K562 (cell line): ENCODE measurements at regions not wholly inside any gene's neighbourhood (a gene's known extent, or its start where the extent isn't known, plus 50 kb on each side); places are given as distances from the start of the nearest gene placed in this dataset.

Experiments used
- BRCA1 ChIP-seq, 2 experiments: fragments of 450-650 bp in 1 of 2; sonication (generic) in 1 of 2; formaldehyde crosslinking in 1 of 2; IDR thresholded peaks; 2 replicates each; pipeline versions ENCODE4 v1.5.0 to v1.6.1; 2017 to 2020; ENCODE audit warnings: mild to moderate bottlenecking in 1 of 2, missing genetic modification reagents in 1 of 2
- GTF2A2 ChIP-seq: IDR thresholded peaks from 2 replicates; pipeline ENCODE4 v1.6.1; 2016; ENCODE audit warnings: mild to moderate bottlenecking, missing genetic modification characterization, missing compliant biosample characterization
- GTF2F1 ChIP-seq: IDR thresholded peaks from 2 replicates; pipeline ENCODE4 v1.6.1; 2011; ENCODE audit warnings: low read depth, low read length, improper control_type of control experiment
- NBN ChIP-seq: fragments of 450-650 bp; IDR thresholded peaks from 2 replicates; pipeline ENCODE4 v1.6.1; 2016; ENCODE audit warnings: low read depth, mild to moderate bottlenecking
- POLR2A ChIP-seq: fragments of 450-650 bp; conservative IDR thresholded peaks from 2 replicates; pipeline ENCODE4 v1.6.1; 2016
- SMAD2 ChIP-seq: fragments of 150-350 bp; IDR thresholded peaks from 2 replicates; pipeline ENCODE4 v1.6.1; 2014; ENCODE audit warnings: low read depth, mild to moderate bottlenecking, low read length
- TBL1XR1 ChIP-seq, 2 experiments: IDR thresholded peaks; 2 replicates each; pipeline ENCODE4 v1.6.1; 2012; ENCODE audit warnings: improper control_type of control experiment in 2 of 2, low read length in 2 of 2, mild to moderate bottlenecking in 1 of 2
- YY1 ChIP-seq, 3 experiments: IDR thresholded peaks; 2 replicates each; pipeline ENCODE4 v1.6.1; 2011; ENCODE audit warnings: low read length in 2 of 3, mild to moderate bottlenecking in 2 of 3, moderate library complexity in 2 of 3, borderline replicate concordance in 1 of 3, control low read depth in 1 of 3, low read depth in 1 of 3; ENCODE audit not compliant: insufficient read depth in 3 of 3, insufficient replicate concordance in 2 of 3, control insufficient read depth in 1 of 3, insufficient read length in 1 of 3; ENCODE audit errors: extremely low read depth in 1 of 3
- TF ChIP-seq, protein P1 (sequence below), 3 experiments: IDR thresholded peaks in 2 of 3; conservative IDR thresholded peaks in 1 of 3; 2 replicates each; pipeline ENCODE4 v1.5.1; 2011 to 2012; ENCODE audit warnings: low read length in 3 of 3, mild to moderate bottlenecking in 3 of 3, control low read depth in 2 of 3, improper control_type of control experiment in 1 of 3, inconsistent platforms in 1 of 3, low read depth in 1 of 3, mixed read lengths in 1 of 3, moderate library complexity in 1 of 3; ENCODE audit not compliant: insufficient read depth in 2 of 3
- TF ChIP-seq, protein P2 (sequence below): sonication (generic); formaldehyde crosslinking; IDR thresholded peaks from 2 replicates; pipeline ENCODE4 v1.8.1; 2022; ENCODE audit warnings: missing genetic modification reagents
- TF ChIP-seq, protein P3 (sequence below): fragments of 450-650 bp; IDR thresholded peaks from 2 replicates; pipeline ENCODE4 v1.6.1; 2017; ENCODE audit warnings: antibody characterized with exemption, mild to moderate bottlenecking

DNA sequence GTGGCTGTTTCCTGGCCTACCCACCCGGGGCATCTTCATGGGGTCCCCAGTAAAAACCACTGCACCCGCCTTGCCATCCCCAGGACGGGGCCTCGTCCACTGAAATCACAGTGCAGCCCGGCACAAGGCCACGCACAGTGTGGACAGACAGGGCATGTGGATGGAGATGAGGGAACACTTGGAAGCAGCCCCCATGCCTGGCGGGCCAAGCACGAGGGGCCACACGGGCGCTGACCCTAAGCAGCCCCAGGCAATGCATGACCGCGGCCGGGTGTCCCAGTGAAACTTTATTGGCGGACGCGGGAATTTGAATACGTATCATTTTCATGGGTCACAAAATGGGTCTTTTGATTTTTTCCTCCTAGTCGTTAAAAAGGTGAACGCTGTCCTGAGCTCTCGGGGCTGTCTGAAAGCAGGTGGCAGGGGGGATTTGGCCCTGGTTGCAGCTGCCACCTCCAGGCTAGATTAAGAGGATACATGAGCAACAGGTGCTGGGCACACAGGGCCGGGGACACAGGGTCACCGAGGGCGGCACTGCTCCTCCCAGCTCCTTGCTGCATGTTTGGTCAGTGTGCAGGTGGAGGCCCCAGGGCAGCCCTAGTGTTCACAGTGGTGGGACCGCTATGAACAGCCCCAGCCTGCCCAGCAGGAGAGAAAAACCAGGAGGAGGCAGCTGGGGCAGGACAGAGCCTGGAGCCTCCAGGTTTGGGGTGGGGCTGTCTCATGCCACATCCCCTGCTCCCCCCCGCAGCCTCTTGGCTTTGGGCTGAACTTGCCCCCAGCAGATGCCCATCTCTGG lies 74.9 kb upstream of the SLCO4A1 start:
- TF ChIP-seq SMAD2 (no peak), BRCA1 (IDR thresholded peaks at IDR 0.05) (no peak), BRCA1 (CRISPR knock-in tag; IDR thresholded peaks at IDR 0.05) (no peak), POLR2A (no peak), GTF2A2 (tag) (no peak), NBN (no peak), YY1 (IDR thresholded peaks at IDR 0.05; ENCODE audit: borderline replicate concordance in 1 of 3, control insufficient read depth in 1 of 3, extremely low read depth in 1 of 3, insufficient read depth in 3 of 3, insufficient read length in 1 of 3, insufficient replicate concordance in 2 of 3, low read depth in 1 of 3, low read length in 2 of 3) (no peak), GTF2F1 (no peak), TBL1XR1 (IDR thresholded peaks at IDR 0.05; ENCODE audit: low read length in 2 of 2) (no peak)
- TF ChIP-seq, protein P1, sequence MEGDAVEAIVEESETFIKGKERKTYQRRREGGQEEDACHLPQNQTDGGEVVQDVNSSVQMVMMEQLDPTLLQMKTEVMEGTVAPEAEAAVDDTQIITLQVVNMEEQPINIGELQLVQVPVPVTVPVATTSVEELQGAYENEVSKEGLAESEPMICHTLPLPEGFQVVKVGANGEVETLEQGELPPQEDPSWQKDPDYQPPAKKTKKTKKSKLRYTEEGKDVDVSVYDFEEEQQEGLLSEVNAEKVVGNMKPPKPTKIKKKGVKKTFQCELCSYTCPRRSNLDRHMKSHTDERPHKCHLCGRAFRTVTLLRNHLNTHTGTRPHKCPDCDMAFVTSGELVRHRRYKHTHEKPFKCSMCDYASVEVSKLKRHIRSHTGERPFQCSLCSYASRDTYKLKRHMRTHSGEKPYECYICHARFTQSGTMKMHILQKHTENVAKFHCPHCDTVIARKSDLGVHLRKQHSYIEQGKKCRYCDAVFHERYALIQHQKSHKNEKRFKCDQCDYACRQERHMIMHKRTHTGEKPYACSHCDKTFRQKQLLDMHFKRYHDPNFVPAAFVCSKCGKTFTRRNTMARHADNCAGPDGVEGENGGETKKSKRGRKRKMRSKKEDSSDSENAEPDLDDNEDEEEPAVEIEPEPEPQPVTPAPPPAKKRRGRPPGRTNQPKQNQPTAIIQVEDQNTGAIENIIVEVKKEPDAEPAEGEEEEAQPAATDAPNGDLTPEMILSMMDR (IDR thresholded peaks at IDR 0.05 in 2 of 3, conservative IDR thresholded peaks at IDR 0.05 in 1 of 3; ENCODE audit: insufficient read depth in 2 of 3, low read depth in 1 of 3, low read length in 3 of 3) = no peak
- TF ChIP-seq, protein P2, sequence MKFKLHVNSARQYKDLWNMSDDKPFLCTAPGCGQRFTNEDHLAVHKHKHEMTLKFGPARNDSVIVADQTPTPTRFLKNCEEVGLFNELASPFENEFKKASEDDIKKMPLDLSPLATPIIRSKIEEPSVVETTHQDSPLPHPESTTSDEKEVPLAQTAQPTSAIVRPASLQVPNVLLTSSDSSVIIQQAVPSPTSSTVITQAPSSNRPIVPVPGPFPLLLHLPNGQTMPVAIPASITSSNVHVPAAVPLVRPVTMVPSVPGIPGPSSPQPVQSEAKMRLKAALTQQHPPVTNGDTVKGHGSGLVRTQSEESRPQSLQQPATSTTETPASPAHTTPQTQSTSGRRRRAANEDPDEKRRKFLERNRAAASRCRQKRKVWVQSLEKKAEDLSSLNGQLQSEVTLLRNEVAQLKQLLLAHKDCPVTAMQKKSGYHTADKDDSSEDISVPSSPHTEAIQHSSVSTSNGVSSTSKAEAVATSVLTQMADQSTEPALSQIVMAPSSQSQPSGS (CRISPR knock-in tag) = no peak
- TF ChIP-seq, protein P3, sequence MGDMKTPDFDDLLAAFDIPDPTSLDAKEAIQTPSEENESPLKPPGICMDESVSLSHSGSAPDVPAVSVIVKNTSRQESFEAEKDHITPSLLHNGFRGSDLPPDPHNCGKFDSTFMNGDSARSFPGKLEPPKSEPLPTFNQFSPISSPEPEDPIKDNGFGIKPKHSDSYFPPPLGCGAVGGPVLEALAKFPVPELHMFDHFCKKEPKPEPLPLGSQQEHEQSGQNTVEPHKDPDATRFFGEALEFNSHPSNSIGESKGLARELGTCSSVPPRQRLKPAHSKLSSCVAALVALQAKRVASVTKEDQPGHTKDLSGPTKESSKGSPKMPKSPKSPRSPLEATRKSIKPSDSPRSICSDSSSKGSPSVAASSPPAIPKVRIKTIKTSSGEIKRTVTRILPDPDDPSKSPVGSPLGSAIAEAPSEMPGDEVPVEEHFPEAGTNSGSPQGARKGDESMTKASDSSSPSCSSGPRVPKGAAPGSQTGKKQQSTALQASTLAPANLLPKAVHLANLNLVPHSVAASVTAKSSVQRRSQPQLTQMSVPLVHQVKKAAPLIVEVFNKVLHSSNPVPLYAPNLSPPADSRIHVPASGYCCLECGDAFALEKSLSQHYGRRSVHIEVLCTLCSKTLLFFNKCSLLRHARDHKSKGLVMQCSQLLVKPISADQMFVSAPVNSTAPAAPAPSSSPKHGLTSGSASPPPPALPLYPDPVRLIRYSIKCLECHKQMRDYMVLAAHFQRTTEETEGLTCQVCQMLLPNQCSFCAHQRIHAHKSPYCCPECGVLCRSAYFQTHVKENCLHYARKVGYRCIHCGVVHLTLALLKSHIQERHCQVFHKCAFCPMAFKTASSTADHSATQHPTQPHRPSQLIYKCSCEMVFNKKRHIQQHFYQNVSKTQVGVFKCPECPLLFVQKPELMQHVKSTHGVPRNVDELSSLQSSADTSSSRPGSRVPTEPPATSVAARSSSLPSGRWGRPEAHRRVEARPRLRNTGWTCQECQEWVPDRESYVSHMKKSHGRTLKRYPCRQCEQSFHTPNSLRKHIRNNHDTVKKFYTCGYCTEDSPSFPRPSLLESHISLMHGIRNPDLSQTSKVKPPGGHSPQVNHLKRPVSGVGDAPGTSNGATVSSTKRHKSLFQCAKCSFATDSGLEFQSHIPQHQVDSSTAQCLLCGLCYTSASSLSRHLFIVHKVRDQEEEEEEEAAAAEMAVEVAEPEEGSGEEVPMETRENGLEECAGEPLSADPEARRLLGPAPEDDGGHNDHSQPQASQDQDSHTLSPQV = no peak
